ENCODE measurements at regions not wholly inside any gene's neighbourhood (a gene's known extent, or its start where the extent isn't known, plus 50 kb on each side); places are given as distances from the start of the nearest gene placed in this dataset.

GRCh38 chr2:195406886-195407603 lies 250.0 kb upstream of the SLC39A10 start (continued):
- TF ChIP-seq ATF7 (IDR thresholded peaks at IDR 0.05; ENCODE audit: low read depth): peak; percentile 47; the same call in 1 of the 2 replicates
- no peak for TF ChIP-seq RB1 (IDR thresholded peaks at IDR 0.05; ENCODE audit: borderline replicate concordance)
- no peak for TF ChIP-seq POLR2AphosphoS2 (IDR thresholded peaks at IDR 0.05; ENCODE audit: low read depth, low read length)
- TF ChIP-seq FOS (IDR thresholded peaks at IDR 0.05; ENCODE audit: borderline replicate concordance, extremely low read depth, insufficient read length): no peak
- TF ChIP-seq MAX (IDR thresholded peaks at IDR 0.05; ENCODE audit: low read depth, low read length): no peak
- TF ChIP-seq ZSCAN29 (IDR thresholded peaks at IDR 0.05): no peak
- no peak for TF ChIP-seq BCLAF1 (IDR thresholded peaks at IDR 0.05)
- no peak for TF ChIP-seq HSF1 (IDR thresholded peaks at IDR 0.05; ENCODE audit: low read depth, low read length)
- 0 out of 2 replicates have a peak, but pooled peaks have one; percentile 14 for TF ChIP-seq LARP7 (IDR thresholded peaks at IDR 0.05)
- TF ChIP-seq PML (IDR thresholded peaks at IDR 0.05; ENCODE audit: low read length): no peak
- TF ChIP-seq IRF5 (IDR thresholded peaks at IDR 0.05; ENCODE audit: borderline replicate concordance): no peak
- TF ChIP-seq KLF5 (IDR thresholded peaks at IDR 0.05; ENCODE audit: partially characterized antibody): no peak
- peak; percentile 29; the same call in 1 of the 2 replicates for TF ChIP-seq ATF2 (IDR thresholded peaks at IDR 0.05; ENCODE audit: low read length)
- peak; percentile 41 to 50; a peak in 2 of 4 replicates for TF ChIP-seq IKZF2 (IDR thresholded peaks at IDR 0.05)
- 0 out of 4 replicates have a peak, but pooled peaks of 1 of the 2 experiments have one; percentile 39 for TF ChIP-seq EP300 (IDR thresholded peaks at IDR 0.05; ENCODE audit: borderline replicate concordance in 1 of 2, control insufficient read depth in 1 of 2, low read depth in 2 of 2, low read length in 2 of 2)
- peak; percentile 99 for TF ChIP-seq ZNF217 (IDR thresholded peaks at IDR 0.05)
- peak; percentile 86; the same call in 1 of the 2 replicates for TF ChIP-seq RELB (IDR thresholded peaks at IDR 0.05; ENCODE audit: low read depth)
- TF ChIP-seq SMC3 (IDR thresholded peaks at IDR 0.05; ENCODE audit: borderline replicate concordance, low read length): no peak

Measured in GM12878 (cell line).